ENCODE measurements at regions not wholly inside any gene's neighbourhood (a gene's known extent, or its start where the extent isn't known, plus 50 kb on each side); places are given as distances from the start of the nearest gene placed in this dataset.

DNA sequence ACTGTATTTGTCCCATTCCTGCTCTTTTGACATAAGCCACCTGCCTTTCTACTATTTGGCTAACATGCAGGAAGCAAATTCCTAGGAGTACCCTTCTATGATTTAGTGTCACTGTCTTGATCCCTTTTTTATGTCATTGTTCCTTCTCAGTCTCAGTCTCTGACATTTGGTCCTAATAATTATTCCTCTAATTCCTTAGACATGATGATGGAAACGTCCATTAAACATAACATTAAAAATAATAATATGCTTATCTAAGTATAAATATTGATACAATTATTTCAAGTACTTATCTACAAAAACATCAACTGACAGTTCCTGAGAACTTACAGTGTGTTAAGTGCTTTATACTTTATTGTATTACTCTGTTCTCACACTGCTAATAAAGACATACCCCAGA is 857.0 kb upstream of the LCORL start:
- H3K4me1 ChIP-seq (ENCODE audit: control insufficient read depth, low read length): no peaks in the 10 kb centered on the region
- no peaks in the 10 kb centered on the region for H3F3A ChIP-seq (ENCODE audit: control insufficient read depth, insufficient read depth)
- no peaks in the 10 kb centered on the region for H4K20me1 ChIP-seq (ENCODE audit: control insufficient read depth, insufficient read depth, low read depth, low read length)
- no peak for TF ChIP-seq EZH2phosphoT487 (IDR thresholded peaks at IDR 0.05; ENCODE audit: borderline replicate concordance, low read length)
- TF ChIP-seq, protein P1, sequence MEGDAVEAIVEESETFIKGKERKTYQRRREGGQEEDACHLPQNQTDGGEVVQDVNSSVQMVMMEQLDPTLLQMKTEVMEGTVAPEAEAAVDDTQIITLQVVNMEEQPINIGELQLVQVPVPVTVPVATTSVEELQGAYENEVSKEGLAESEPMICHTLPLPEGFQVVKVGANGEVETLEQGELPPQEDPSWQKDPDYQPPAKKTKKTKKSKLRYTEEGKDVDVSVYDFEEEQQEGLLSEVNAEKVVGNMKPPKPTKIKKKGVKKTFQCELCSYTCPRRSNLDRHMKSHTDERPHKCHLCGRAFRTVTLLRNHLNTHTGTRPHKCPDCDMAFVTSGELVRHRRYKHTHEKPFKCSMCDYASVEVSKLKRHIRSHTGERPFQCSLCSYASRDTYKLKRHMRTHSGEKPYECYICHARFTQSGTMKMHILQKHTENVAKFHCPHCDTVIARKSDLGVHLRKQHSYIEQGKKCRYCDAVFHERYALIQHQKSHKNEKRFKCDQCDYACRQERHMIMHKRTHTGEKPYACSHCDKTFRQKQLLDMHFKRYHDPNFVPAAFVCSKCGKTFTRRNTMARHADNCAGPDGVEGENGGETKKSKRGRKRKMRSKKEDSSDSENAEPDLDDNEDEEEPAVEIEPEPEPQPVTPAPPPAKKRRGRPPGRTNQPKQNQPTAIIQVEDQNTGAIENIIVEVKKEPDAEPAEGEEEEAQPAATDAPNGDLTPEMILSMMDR (IDR thresholded peaks at IDR 0.05; ENCODE audit: low read depth, low read length, poor library complexity, severe bottlenecking): no peak
- H3K27ac ChIP-seq (ENCODE audit: low read depth, low read length): no peak overlapping the region
- H3K79me2 ChIP-seq (ENCODE audit: control insufficient read depth, low read length): no peaks in the 10 kb centered on the region
- H3K4me2 ChIP-seq (ENCODE audit: low read length): no peak overlapping the region
- H3K27me3 ChIP-seq (ENCODE audit: control insufficient read depth, low read length): no peaks in the 10 kb centered on the region
- H3K4me3 ChIP-seq (ENCODE audit: low read length): no peak overlapping the region
- peaks cover 1% of the 10 kb centered on the region; the same call in 1 of the 2 replicates for H3K9me3 ChIP-seq (ENCODE audit: control insufficient read depth, insufficient read depth, low read length)
- H3K9me2 ChIP-seq (replicated peaks; ENCODE audit: control insufficient read depth, low read length): no peaks in the 10 kb centered on the region; the same call in 1 of the 2 replicates
- H3K36me3 ChIP-seq (ENCODE audit: control insufficient read depth, low read length): no peaks in the 10 kb centered on the region

DNA sequence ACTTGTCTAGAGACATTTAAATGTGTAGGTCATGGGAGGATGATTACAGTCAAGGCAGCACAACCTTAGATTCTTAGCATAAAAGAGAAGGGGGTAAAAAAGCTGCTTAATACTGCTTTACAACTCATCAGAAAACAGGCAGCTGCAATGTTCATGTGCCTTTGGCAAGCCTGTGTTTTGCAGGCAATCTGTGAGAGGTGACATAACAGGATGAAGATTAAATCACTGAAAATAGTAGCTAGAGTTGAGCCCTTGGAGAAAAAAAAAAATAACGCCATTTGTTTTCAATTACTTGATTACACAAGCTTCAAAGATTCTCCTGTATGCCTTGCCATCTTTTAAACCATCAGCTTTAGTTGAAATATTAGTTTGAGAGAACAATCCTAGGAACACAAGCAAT is 847.6 kb upstream of the LCORL start:
- Histone ChIP-seq H3K27me3 (ENCODE audit: control insufficient read depth, low read length) (no peaks in the 10 kb centered on the region), H3K36me3 (ENCODE audit: control insufficient read depth, low read length) (no peaks in the 10 kb centered on the region), H3K4me1 (ENCODE audit: control insufficient read depth, low read length) (no peaks in the 10 kb centered on the region), H4K20me1 (ENCODE audit: control insufficient read depth, insufficient read depth, low read depth, low read length) (no peaks in the 10 kb centered on the region), H3K9me2 (replicated peaks; ENCODE audit: control insufficient read depth, low read length) (no peaks in the 10 kb centered on the region), H3K4me3 (ENCODE audit: low read length) (no peak overlapping the region), H3K27ac (ENCODE audit: low read depth, low read length) (no peak overlapping the region), H3K79me2 (ENCODE audit: control insufficient read depth, low read length) (no peaks in the 10 kb centered on the region), H3K9me3 (ENCODE audit: control insufficient read depth, insufficient read depth, low read length) (peaks cover 3% of the 10 kb centered on the region; the same call in 1 of the 2 replicates), H3F3A (ENCODE audit: control insufficient read depth, insufficient read depth) (no peaks in the 10 kb centered on the region), H3K4me2 (ENCODE audit: low read length) (no peak overlapping the region)
- TF ChIP-seq EZH2phosphoT487 (IDR thresholded peaks at IDR 0.05; ENCODE audit: borderline replicate concordance, low read length): no peak
- TF ChIP-seq, protein P1 (IDR thresholded peaks at IDR 0.05; ENCODE audit: low read depth, low read length, poor library complexity, severe bottlenecking): no peak

DNA sequence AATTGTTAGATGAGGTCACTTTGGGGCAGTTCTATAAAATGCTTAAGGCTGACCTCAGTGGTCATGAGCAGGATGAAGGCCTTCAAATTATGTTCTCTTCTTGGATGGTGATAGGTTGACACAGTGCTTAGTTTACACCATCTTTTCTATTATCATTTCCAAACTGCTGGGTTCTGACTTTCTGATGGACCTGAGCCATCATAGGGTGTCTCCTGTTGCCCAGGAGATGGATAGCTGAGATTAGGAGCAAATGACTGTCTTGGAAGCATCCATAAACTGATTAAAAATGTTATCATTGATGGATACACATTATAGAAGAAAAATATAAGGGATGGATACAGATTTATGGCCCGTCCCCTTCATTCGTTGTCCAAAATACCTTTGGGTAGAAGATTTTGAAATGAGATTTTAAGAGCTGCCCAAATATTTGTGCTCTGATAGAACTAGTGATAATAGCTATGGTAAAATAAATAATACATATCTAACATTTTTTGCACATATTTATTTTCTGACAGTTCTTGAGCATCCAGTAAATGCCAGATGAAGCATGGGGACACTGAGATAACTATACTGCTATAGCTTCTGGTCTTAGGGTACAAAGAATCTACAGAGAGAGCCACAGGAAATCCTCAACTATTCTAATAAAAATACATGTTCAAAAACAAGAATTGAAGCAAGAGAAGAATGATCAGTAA is 839.4 kb upstream of the LCORL start:
- Histone ChIP-seq H3K79me2 (ENCODE audit: control insufficient read depth, low read length) (no peaks in the 10 kb centered on the region), H3K4me3 (ENCODE audit: low read length) (no peak overlapping the region), H3K9me2 (replicated peaks; ENCODE audit: control insufficient read depth, low read length) (no peaks in the 10 kb centered on the region), H4K20me1 (ENCODE audit: control insufficient read depth, insufficient read depth, low read depth, low read length) (no peaks in the 10 kb centered on the region), H3K4me1 (ENCODE audit: control insufficient read depth, low read length) (no peaks in the 10 kb centered on the region), H3K27me3 (ENCODE audit: control insufficient read depth, low read length) (no peaks in the 10 kb centered on the region), H3K9me3 (ENCODE audit: control insufficient read depth, insufficient read depth, low read length) (no peaks in the 10 kb centered on the region), H3K4me2 (ENCODE audit: low read length) (no peak overlapping the region), H3F3A (ENCODE audit: control insufficient read depth, insufficient read depth) (no peaks in the 10 kb centered on the region), H3K27ac (ENCODE audit: low read depth, low read length) (no peak overlapping the region), H3K36me3 (ENCODE audit: control insufficient read depth, low read length) (no peaks in the 10 kb centered on the region)
- TF ChIP-seq EZH2phosphoT487 (IDR thresholded peaks at IDR 0.05; ENCODE audit: borderline replicate concordance, low read length): no peak
- TF ChIP-seq, protein P1 (IDR thresholded peaks at IDR 0.05; ENCODE audit: low read depth, low read length, poor library complexity, severe bottlenecking): no peak

All from DOHH2 (cell line).